H9 (cell line): ENCODE measurements at regions not wholly inside any gene's neighbourhood (a gene's known extent, or its start where the extent isn't known, plus 50 kb on each side); places are given as distances from the start of the nearest gene placed in this dataset.

ENCODE experiments used
- DNase-seq: peaks from one replicate; pipeline ENCODE4 v3.0.0-alpha.2; 2017
- H2AFZ ChIP-seq: one replicate; pipeline ENCODE4 v1.6.1; 2013; ENCODE audit warnings: mild to moderate bottlenecking, low read length, control low read depth, moderate library complexity
- H2AK5ac ChIP-seq: 2 replicates; pipeline ENCODE4 v1.6.1; 2013; ENCODE audit warnings: low read length, control low read depth, mixed read lengths; ENCODE audit not compliant: insufficient read length
- H2BK120ac ChIP-seq: one replicate; pipeline ENCODE4 v1.6.1; 2013; ENCODE audit warnings: low read depth, mild to moderate bottlenecking, low read length, control low read depth, inconsistent platforms; ENCODE audit not compliant: poor library complexity, severe bottlenecking
- H2BK12ac ChIP-seq: 2 replicates; pipeline ENCODE4 v1.6.1; 2013; ENCODE audit warnings: low read length, control low read depth, mixed read lengths, low read depth; ENCODE audit not compliant: insufficient read length
- H2BK15ac ChIP-seq: 2 replicates; pipeline ENCODE4 v1.6.1; 2013; ENCODE audit warnings: low read depth, low read length, control low read depth
- H2BK20ac ChIP-seq: one replicate; pipeline ENCODE4 v1.6.1; 2013; ENCODE audit warnings: low read depth, mild to moderate bottlenecking, low read length, control low read depth, inconsistent platforms; ENCODE audit not compliant: poor library complexity, severe bottlenecking
- H2BK5ac ChIP-seq: 2 replicates; pipeline ENCODE4 v1.6.1; 2013; ENCODE audit warnings: low read length, control low read depth, mixed read lengths; ENCODE audit not compliant: insufficient read length
- H3K14ac ChIP-seq: 2 replicates; pipeline ENCODE4 v1.6.1; 2013; ENCODE audit warnings: low read length, control low read depth; ENCODE audit not compliant: insufficient read depth
- H3K18ac ChIP-seq: 2 replicates; pipeline ENCODE4 v1.6.1; 2013; ENCODE audit warnings: low read depth, mild to moderate bottlenecking, mixed read lengths, low read length, control low read depth; ENCODE audit not compliant: insufficient read length
- H3K23ac ChIP-seq: 2 replicates; pipeline ENCODE4 v1.6.1; 2013; ENCODE audit warnings: low read length, control low read depth, mixed read lengths, low read depth; ENCODE audit not compliant: insufficient read length
- H3K23me2 ChIP-seq: 2 replicates; pipeline ENCODE4 v1.6.1; 2013; ENCODE audit warnings: low read depth, mild to moderate bottlenecking, mixed read lengths, low read length, control low read depth; ENCODE audit not compliant: insufficient read length, poor library complexity, severe bottlenecking
- H3K27ac ChIP-seq: 2 replicates; pipeline ENCODE4 v1.5.1; 2013; ENCODE audit warnings: low read length, control low read depth, mixed read lengths, low read depth; ENCODE audit not compliant: insufficient read length
- H3K27me3 ChIP-seq: 2 replicates; pipeline ENCODE4 v1.6.1; 2013; ENCODE audit warnings: low read length, control low read depth, inconsistent platforms; ENCODE audit not compliant: insufficient read depth
- H3K4ac ChIP-seq: 2 replicates; pipeline ENCODE4 v1.6.1; 2013; ENCODE audit warnings: low read depth, mild to moderate bottlenecking, control low read depth, inconsistent platforms, low read length, moderate library complexity
- H3K4me1 ChIP-seq: 2 replicates; pipeline ENCODE4 v1.6.1; 2013; ENCODE audit warnings: low read length, control low read depth, inconsistent platforms; ENCODE audit not compliant: insufficient read depth
- H3K4me2 ChIP-seq: 2 replicates; pipeline ENCODE4 v1.6.1; 2013; ENCODE audit warnings: low read length, control low read depth, mixed read lengths; ENCODE audit not compliant: insufficient read length, insufficient read depth
- H3K56ac ChIP-seq: 2 replicates; pipeline ENCODE4 v1.6.1; 2013; ENCODE audit warnings: low read depth, mild to moderate bottlenecking, mixed read lengths, low read length, control low read depth; ENCODE audit not compliant: insufficient read length
- H3K79me1 ChIP-seq: 2 replicates; pipeline ENCODE4 v1.6.1; 2013; ENCODE audit warnings: low read depth, mild to moderate bottlenecking, moderate library complexity, low read length, control low read depth, inconsistent platforms; ENCODE audit not compliant: insufficient read depth, poor library complexity, severe bottlenecking
- H3K79me2 ChIP-seq: 2 replicates; pipeline ENCODE4 v1.6.1; 2013; ENCODE audit warnings: low read length, control low read depth, inconsistent platforms; ENCODE audit not compliant: insufficient read depth
- H3K9ac ChIP-seq: 2 replicates; pipeline ENCODE4 v1.6.1; 2013; ENCODE audit warnings: low read length, control low read depth, mixed read lengths; ENCODE audit not compliant: insufficient read length; ENCODE audit errors: extremely low read depth
- H3K9me3 ChIP-seq: one replicate; pipeline ENCODE4 v1.6.1; 2013; ENCODE audit warnings: low read depth, low read length, inconsistent platforms; ENCODE audit not compliant: control insufficient read depth
- H3T11ph ChIP-seq: one replicate; pipeline ENCODE4 v1.6.1; 2013; ENCODE audit warnings: mild to moderate bottlenecking, low read length, control low read depth, inconsistent platforms
- H4K20me1 ChIP-seq: one replicate; pipeline ENCODE4 v1.6.1; 2013; ENCODE audit not compliant: control insufficient read depth, insufficient read length, insufficient read depth
- H4K5ac ChIP-seq: 2 replicates; pipeline ENCODE4 v1.6.1; 2013; ENCODE audit warnings: low read depth, mild to moderate bottlenecking, mixed read lengths, low read length, control low read depth; ENCODE audit not compliant: insufficient read length
- H4K8ac ChIP-seq: replicated peaks from 2 replicates; pipeline ENCODE4 v1.6.1; 2013; ENCODE audit warnings: low read length, control low read depth, mixed read lengths, low read depth; ENCODE audit not compliant: insufficient read length
- H4K91ac ChIP-seq: 2 replicates; pipeline ENCODE4 v1.6.1; 2013; ENCODE audit warnings: low read depth, mild to moderate bottlenecking, moderate library complexity, mixed read lengths, low read length, control low read depth; ENCODE audit not compliant: insufficient read length
- H3K27ac Mint-ChIP-seq, 3 experiments: 2 replicates in 2 of 3; 3 replicates in 1 of 3; pipeline ENCODE4 v1.8.0; 2020 to 2021; ENCODE audit warnings: mixed read lengths in 3 of 3, mild to moderate bottlenecking in 1 of 3, moderate library complexity in 1 of 3
- H3K27me3 Mint-ChIP-seq: 2 replicates; pipeline ENCODE4 v1.8.0; 2021; ENCODE audit warnings: low read depth, mild to moderate bottlenecking, moderate library complexity, mixed read lengths
- H3K36me3 Mint-ChIP-seq, 3 experiments: 2 replicates in 2 of 3; 3 replicates in 1 of 3; pipeline ENCODE4 v1.8.0; 2020 to 2021; ENCODE audit warnings: low read depth in 3 of 3, mixed read lengths in 3 of 3; ENCODE audit not compliant: insufficient read depth in 1 of 3
- H3K4me1 Mint-ChIP-seq, 2 experiments: 2 replicates each; pipeline ENCODE4 v1.8.0; 2020; ENCODE audit warnings: mixed read lengths in 2 of 2
- H3K4me3 Mint-ChIP-seq, 2 experiments: 2 replicates in 1 of 2; 3 replicates in 1 of 2; pipeline ENCODE4 v1.8.0; 2020 to 2021; ENCODE audit warnings: mild to moderate bottlenecking in 2 of 2, mixed read lengths in 2 of 2, moderate library complexity in 1 of 2
- H3K9me3 Mint-ChIP-seq, 2 experiments: 2 replicates in 1 of 2; 3 replicates in 1 of 2; pipeline ENCODE4 v1.8.0; 2020; ENCODE audit warnings: mild to moderate bottlenecking in 2 of 2, mixed read lengths in 2 of 2, moderate library complexity in 1 of 2
- WGBS: extraction: QIAGEN DNeasy Blood & Tissue Kit; methylation state at CpG from one replicate; pipeline ENCODE4 v1.1.7; 2013; ENCODE audit warnings: missing lambda C conversion rate, low lambda C conversion rate, mixed read lengths; ENCODE audit not compliant: insufficient read length; ENCODE audit errors: extremely low coverage; 5-methylcytosine and 5-hydroxymethylcytosine counted together
- TF ChIP-seq, protein P1 (sequence below): fragments of 200-600 bp; sonication (generic); conservative IDR thresholded peaks from 3 replicates; pipeline ENCODE4 v1.8.0; 2021; ENCODE audit warnings: antibody characterized with exemption, mild to moderate bottlenecking

DNA sequence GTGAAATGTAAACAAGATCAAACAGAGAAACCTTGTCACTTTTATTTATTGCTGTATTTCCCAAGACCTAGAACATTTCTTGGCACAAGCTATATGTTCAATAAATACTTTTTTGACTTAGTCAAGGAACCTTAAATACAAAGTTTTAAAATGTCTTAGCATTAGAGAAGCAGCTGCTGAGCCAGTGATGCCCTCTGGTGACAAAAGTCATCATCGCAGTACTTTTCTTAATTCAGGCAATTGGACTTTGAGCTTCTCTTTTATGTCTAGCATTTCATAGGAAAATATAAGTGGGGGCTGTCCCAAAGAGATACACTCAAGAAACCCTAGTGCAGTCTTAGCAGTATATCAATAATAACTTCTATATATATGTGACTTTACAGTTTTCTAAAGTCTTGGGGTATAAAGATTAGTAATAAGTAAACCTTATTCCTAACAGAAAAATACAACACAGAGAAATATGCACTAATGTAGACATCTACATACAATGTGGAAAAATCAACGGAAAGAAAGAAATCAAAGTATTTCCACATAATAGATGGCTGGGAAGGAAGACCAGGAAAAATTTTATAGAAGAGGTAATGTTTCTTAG lies 118.4 kb downstream of the DTHD1 start:
- Histone ChIP-seq H2BK20ac (no peak overlapping the region), H4K20me1 (no peaks in the 10 kb centered on the region), H3K9me3 (no peaks in the 10 kb centered on the region), H3K27ac (no peak overlapping the region), H3K56ac (no peak overlapping the region), H3K79me1 (no peaks in the 10 kb centered on the region), H2AFZ (no peak overlapping the region), H4K8ac (no peak overlapping the region), H2AK5ac (no peak overlapping the region), H2BK120ac (no peak overlapping the region), H2BK12ac (no peak overlapping the region), H3K14ac (no peak overlapping the region), H3K18ac (no peak overlapping the region), H3K4ac (no peak overlapping the region), H3K4me1 (no peaks in the 10 kb centered on the region), H3K4me2 (no peak overlapping the region), H3T11ph (no peak overlapping the region), H3K23me2 (no peaks in the 10 kb centered on the region), H2BK5ac (no peak overlapping the region), H4K5ac (no peak overlapping the region), H3K79me2 (no peaks in the 10 kb centered on the region), H4K91ac (no peak overlapping the region), H3K23ac (no peak overlapping the region), H2BK15ac (no peak overlapping the region), H3K27me3 (no peaks in the 10 kb centered on the region), H3K9ac (no peak overlapping the region)
- WGBS = no CpG with 5 or more reads among the region's 2 CpGs
- H3K27me3 Mint-ChIP-seq = no peaks in the 10 kb centered on the region
- H3K4me3 Mint-ChIP-seq = no peak overlapping the region
- peaks cover 0 to under 1% of the 10 kb centered on the region in 2 experiments; a peak in 1 of 4 replicates for H3K4me1 Mint-ChIP-seq
- H3K9me3 Mint-ChIP-seq = no peaks in the 10 kb centered on the region
- DNase-seq = no peak
- H3K36me3 Mint-ChIP-seq = no peaks in the 10 kb centered on the region
- TF ChIP-seq, protein P1, sequence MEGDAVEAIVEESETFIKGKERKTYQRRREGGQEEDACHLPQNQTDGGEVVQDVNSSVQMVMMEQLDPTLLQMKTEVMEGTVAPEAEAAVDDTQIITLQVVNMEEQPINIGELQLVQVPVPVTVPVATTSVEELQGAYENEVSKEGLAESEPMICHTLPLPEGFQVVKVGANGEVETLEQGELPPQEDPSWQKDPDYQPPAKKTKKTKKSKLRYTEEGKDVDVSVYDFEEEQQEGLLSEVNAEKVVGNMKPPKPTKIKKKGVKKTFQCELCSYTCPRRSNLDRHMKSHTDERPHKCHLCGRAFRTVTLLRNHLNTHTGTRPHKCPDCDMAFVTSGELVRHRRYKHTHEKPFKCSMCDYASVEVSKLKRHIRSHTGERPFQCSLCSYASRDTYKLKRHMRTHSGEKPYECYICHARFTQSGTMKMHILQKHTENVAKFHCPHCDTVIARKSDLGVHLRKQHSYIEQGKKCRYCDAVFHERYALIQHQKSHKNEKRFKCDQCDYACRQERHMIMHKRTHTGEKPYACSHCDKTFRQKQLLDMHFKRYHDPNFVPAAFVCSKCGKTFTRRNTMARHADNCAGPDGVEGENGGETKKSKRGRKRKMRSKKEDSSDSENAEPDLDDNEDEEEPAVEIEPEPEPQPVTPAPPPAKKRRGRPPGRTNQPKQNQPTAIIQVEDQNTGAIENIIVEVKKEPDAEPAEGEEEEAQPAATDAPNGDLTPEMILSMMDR = peak; percentile 79
- H3K27ac Mint-ChIP-seq = no peak overlapping the region
